HCT116 (cell line): ENCODE measurements at regions not wholly inside any gene's neighbourhood (a gene's known extent, or its start where the extent isn't known, plus 50 kb on each side); places are given as distances from the start of the nearest gene placed in this dataset.

Experiments
- ATAC-seq: fragments of 200-7000 bp; cut with Tn5 transposase; 2 replicates; pipeline ENCODE4 v1.9.1; 2020; ENCODE audit warnings: mild to moderate bottlenecking, moderate library complexity
- BruUV-seq: library from RNA; stranded (reverse); fragments of 400-500 nt; replicated peaks from 2 replicates; lab custom pipeline; 2021; lab: Mats Ljungman, UMichigan
- CTCF ChIA-PET: fragments of 300-600 bp; sonication (Branson Sonifier 250); formaldehyde crosslinking; loops from one replicate; lab custom pipeline; 2021; ENCODE audit warnings: antibody characterized with exemption; lab: Charles Lee
- POLR2A ChIA-PET: fragments of 300-600, 350-600 bp; sonication (Branson Sonifier 250); formaldehyde crosslinking; loops from one replicate; lab custom pipeline; 2021; ENCODE audit warnings: antibody characterized with exemption; lab: Charles Lee
- RAD21 ChIA-PET, 2 experiments: fragments of 300-600 bp; sonication (Branson Sonifier 250); formaldehyde crosslinking; loops; one replicate each; lab custom pipeline; 2023; ENCODE audit warnings: low total read pairs in 2 of 2; ENCODE audit not compliant: uncharacterized antibody in 2 of 2, unreplicated experiment in 2 of 2, low non-redundant PET in 1 of 2; lab: Charles Lee
- DNase-seq: peaks from one replicate; pipeline ENCODE4 v3.0.0-alpha.2; 2010; ENCODE audit warnings: low read depth, low spot score
- H2AFZ ChIP-seq: fragments of 200-600 bp; shearing (Covaris generic), sonication (generic); 2 replicates; pipeline ENCODE4 v1.6.1; 2017; ENCODE audit warnings: low read depth, mixed run types, mixed read lengths, antibody characterized with exemption, low read length; ENCODE audit not compliant: poor library complexity, severe bottlenecking
- H3K27ac ChIP-seq: 2 replicates; pipeline ENCODE4 v1.5.1; 2012; ENCODE audit warnings: low read depth, low read length
- H3K27me3 ChIP-seq: fragments of 200-600 bp; sonication (generic); 2 replicates; pipeline ENCODE4 v1.6.1; 2016; ENCODE audit warnings: mixed run types, low read length, mixed read lengths; ENCODE audit not compliant: insufficient read depth
- H3K36me3 ChIP-seq, 2 experiments: fragments of 200-500 bp in 1 of 2; fragments of 200-600 bp in 1 of 2; sonication (Bioruptor generic) in 1 of 2; sonication (generic) in 1 of 2; 2 replicates each; pipeline versions ENCODE4 v1.5.1 to v1.6.1; 2014 to 2016; ENCODE audit warnings: low read length in 2 of 2, inconsistent platforms in 1 of 2, mixed read lengths in 1 of 2, mixed run types in 1 of 2; ENCODE audit not compliant: insufficient read depth in 2 of 2, control insufficient read depth in 1 of 2
- H3K4me1 ChIP-seq, 2 experiments: fragments of 200-600 bp in 1 of 2; sonication (generic) in 1 of 2; 2 replicates each; pipeline versions ENCODE4 v1.5.1 to v1.6.1; 2012 to 2017; ENCODE audit warnings: low read length in 2 of 2, inconsistent platforms in 1 of 2, mild to moderate bottlenecking in 1 of 2, mixed read lengths in 1 of 2, mixed run types in 1 of 2, moderate library complexity in 1 of 2; ENCODE audit not compliant: insufficient read depth in 2 of 2, control insufficient read depth in 1 of 2
- H3K4me2 ChIP-seq: fragments of 200-600 bp; sonication (generic); 2 replicates; pipeline ENCODE4 v1.6.1; 2017; ENCODE audit warnings: mixed run types, low read length, mixed read lengths
- H3K4me3 ChIP-seq, 2 experiments: fragments of 200-600 bp in 1 of 2; sonication (generic) in 1 of 2; replicated peaks in 1 of 2; 2 replicates each; pipeline ENCODE4 v1.5.1; 2011 to 2016; ENCODE audit warnings: low read length in 2 of 2, control low read depth in 1 of 2, low read depth in 1 of 2, mild to moderate bottlenecking in 1 of 2, mixed read lengths in 1 of 2, mixed run types in 1 of 2
- H3K79me2 ChIP-seq: fragments of 200-600 bp; sonication (generic); 2 replicates; pipeline ENCODE4 v1.6.1; 2017; ENCODE audit warnings: mild to moderate bottlenecking, mixed run types, low read length, moderate library complexity, mixed read lengths; ENCODE audit not compliant: insufficient read depth
- H3K9ac ChIP-seq: fragments of 200-600 bp; sonication (generic); 2 replicates; pipeline ENCODE4 v1.6.1; 2016; ENCODE audit warnings: low read length, mixed read lengths
- H3K9me2 ChIP-seq: fragments of 200-600 bp; sonication (generic), shearing (Covaris generic); 2 replicates; pipeline ENCODE4 v1.6.1; 2017; ENCODE audit warnings: mixed run types, mild to moderate bottlenecking, moderate library complexity; ENCODE audit not compliant: insufficient read depth
- H3K9me3 ChIP-seq, 2 experiments: fragments of 200-500 bp in 1 of 2; fragments of 200-600 bp in 1 of 2; sonication (Bioruptor generic) in 1 of 2; sonication (generic) in 1 of 2; 2 replicates each; pipeline ENCODE4 v1.6.1; 2014 to 2017; ENCODE audit warnings: low read length in 2 of 2, mixed read lengths in 2 of 2, inconsistent platforms in 1 of 2, low read depth in 1 of 2, mild to moderate bottlenecking in 1 of 2, mixed run types in 1 of 2, moderate library complexity in 1 of 2; ENCODE audit not compliant: control insufficient read depth in 1 of 2, insufficient read depth in 1 of 2
- H4K20me1 ChIP-seq: fragments of 200-600 bp; sonication (generic), shearing (Covaris generic); 2 replicates; pipeline ENCODE4 v1.6.1; 2017; ENCODE audit warnings: mixed run types, mild to moderate bottlenecking, moderate library complexity; ENCODE audit not compliant: insufficient read depth
- CBX3 ChIP-seq: IDR thresholded peaks from 2 replicates; pipeline ENCODE4 v1.6.1; 2012; ENCODE audit warnings: low read depth
- CEBPB ChIP-seq: IDR thresholded peaks from 2 replicates; pipeline ENCODE4 v1.6.1; 2012; ENCODE audit warnings: low read depth
- ELF1 ChIP-seq: IDR thresholded peaks from 2 replicates; pipeline ENCODE4 v1.6.1; 2012; ENCODE audit warnings: low read depth, borderline replicate concordance
- EZH2 ChIP-seq: fragments of 200-600 bp; sonication (generic); IDR thresholded peaks from 2 replicates; pipeline ENCODE4 v1.6.1; 2017; ENCODE audit warnings: antibody characterized with exemption, mixed run types
- EZH2phosphoT487 ChIP-seq: fragments of 200-600 bp; IDR thresholded peaks from 2 replicates; pipeline ENCODE4 v1.6.1; 2018; ENCODE audit warnings: antibody characterized with exemption, borderline replicate concordance
- FOSL1 ChIP-seq: IDR thresholded peaks from 2 replicates; pipeline ENCODE4 v1.6.1; 2012; ENCODE audit warnings: low read depth
- POLR2A ChIP-seq: IDR thresholded peaks from 2 replicates; pipeline ENCODE4 v1.7.0; 2011; ENCODE audit warnings: borderline replicate concordance; ENCODE audit not compliant: insufficient read depth, insufficient read length; ENCODE audit errors: extremely low read depth
- POLR2AphosphoS5 ChIP-seq: IDR thresholded peaks from 2 replicates; pipeline ENCODE4 v1.6.1; 2011; ENCODE audit warnings: mild to moderate bottlenecking, low read depth, low read length, moderate library complexity
- RAD21 ChIP-seq: IDR thresholded peaks from 2 replicates; pipeline ENCODE4 v1.6.1; 2012; ENCODE audit warnings: low read depth, mild to moderate bottlenecking
- SIN3A ChIP-seq: IDR thresholded peaks from 2 replicates; pipeline ENCODE4 v1.6.1; 2012; ENCODE audit warnings: low read depth
- SP1 ChIP-seq: IDR thresholded peaks from 2 replicates; pipeline ENCODE4 v1.6.1; 2012; ENCODE audit warnings: low read depth
- SRF ChIP-seq: IDR thresholded peaks from 2 replicates; pipeline ENCODE4 v1.6.1; 2012; ENCODE audit warnings: low read depth
- TCF7L2 ChIP-seq: IDR thresholded peaks from 2 replicates; pipeline ENCODE4 v1.7.0; 2011; ENCODE audit warnings: borderline replicate concordance, inconsistent platforms; ENCODE audit not compliant: insufficient read depth, insufficient read length; ENCODE audit errors: extremely low read depth
- YY1 ChIP-seq: IDR thresholded peaks from 2 replicates; pipeline ENCODE4 v1.6.1; 2011; ENCODE audit warnings: low read length, low read depth, moderate library complexity, mild to moderate bottlenecking; ENCODE audit not compliant: insufficient replicate concordance; ENCODE audit errors: extremely low read depth
- ZFX ChIP-seq: fragments of 450-650 bp; IDR thresholded peaks from 2 replicates; pipeline ENCODE4 v1.6.1; 2017
- intact Hi-C: fragments of 100-400 bp; cut with micrococcal nuclease; formaldehyde crosslinking; loops from 2 replicates; pipeline ENCODE4 v1.10.0; 2022
- TF ChIP-seq, protein P1 (sequence below), 3 experiments: fragments of 200-600 bp in 1 of 3; sonication (generic) in 1 of 3; IDR thresholded peaks in 2 of 3; conservative IDR thresholded peaks in 1 of 3; 2 replicates each; pipeline ENCODE4 v1.5.1; 2012 to 2017; ENCODE audit warnings: low read depth in 2 of 3, low read length in 2 of 3, antibody characterized with exemption in 1 of 3, borderline replicate concordance in 1 of 3, control low read depth in 1 of 3, mild to moderate bottlenecking in 1 of 3, mixed read lengths in 1 of 3, mixed run types in 1 of 3, moderate library complexity in 1 of 3; ENCODE audit not compliant: insufficient read depth in 1 of 3
- TF ChIP-seq, protein P2 (sequence below): IDR thresholded peaks from 2 replicates; pipeline ENCODE4 v1.6.1; 2012
- TF ChIP-seq, protein P3 (sequence below): IDR thresholded peaks from 2 replicates; pipeline ENCODE4 v1.6.1; 2012
- TF ChIP-seq, protein P4 (sequence below): IDR thresholded peaks from 2 replicates; pipeline ENCODE4 v1.6.1; 2012; ENCODE audit warnings: low read depth
- TF ChIP-seq, protein P5 (sequence below): IDR thresholded peaks from 2 replicates; pipeline ENCODE4 v1.6.1; 2011; ENCODE audit warnings: mild to moderate bottlenecking, low read length, moderate library complexity; ENCODE audit not compliant: insufficient replicate concordance; ENCODE audit errors: extremely low read depth

DNA sequence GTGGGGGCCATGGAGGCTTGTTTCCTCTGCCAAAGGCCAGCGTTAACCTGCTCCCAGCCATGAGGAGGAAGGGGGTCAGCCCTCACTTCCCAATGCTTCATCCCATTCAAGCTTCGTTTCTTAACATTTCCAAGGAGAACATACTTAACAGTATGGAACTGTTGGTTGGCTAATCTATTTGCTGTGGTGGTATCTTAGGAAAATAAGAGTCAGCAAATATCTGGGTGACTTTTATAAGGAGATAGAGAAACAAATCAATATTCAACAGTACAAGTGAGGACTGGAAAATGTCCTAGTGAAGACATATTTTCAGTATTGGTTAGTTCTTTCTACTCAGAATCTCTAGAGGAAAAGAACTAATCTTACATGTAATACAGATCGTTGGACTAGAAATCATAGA, 223.8 kb upstream of the ARRDC4 start:
- Histone ChIP-seq H3K9me3 (no peaks in the 10 kb centered on the region; a peak in 1 of 4 replicates), H3K27me3 (no peaks in the 10 kb centered on the region), H4K20me1 (no peaks in the 10 kb centered on the region), H3K36me3 (no peaks in the 10 kb centered on the region), H3K4me2 (no peak overlapping the region), H3K4me1 (no peaks in the 10 kb centered on the region), H3K4me3 (no peak overlapping the region), H3K9ac (no peak overlapping the region), H2AFZ (no peak overlapping the region), H3K9me2 (no peaks in the 10 kb centered on the region), H3K79me2 (no peaks in the 10 kb centered on the region), H3K27ac (no peak overlapping the region)
- ChIA-PET POLR2A (no interaction called here), RAD21 (no interaction called here), CTCF (no interaction called here)
- no peak for ATAC-seq
- no TSS peak for BruUV-seq
- intact Hi-C loops: no loop called here
- no peak for TF ChIP-seq SIN3A
- TF ChIP-seq FOSL1: no peak
- no peak for TF ChIP-seq YY1
- TF ChIP-seq POLR2AphosphoS5: no peak
- TF ChIP-seq SP1: no peak
- TF ChIP-seq, protein P1, sequence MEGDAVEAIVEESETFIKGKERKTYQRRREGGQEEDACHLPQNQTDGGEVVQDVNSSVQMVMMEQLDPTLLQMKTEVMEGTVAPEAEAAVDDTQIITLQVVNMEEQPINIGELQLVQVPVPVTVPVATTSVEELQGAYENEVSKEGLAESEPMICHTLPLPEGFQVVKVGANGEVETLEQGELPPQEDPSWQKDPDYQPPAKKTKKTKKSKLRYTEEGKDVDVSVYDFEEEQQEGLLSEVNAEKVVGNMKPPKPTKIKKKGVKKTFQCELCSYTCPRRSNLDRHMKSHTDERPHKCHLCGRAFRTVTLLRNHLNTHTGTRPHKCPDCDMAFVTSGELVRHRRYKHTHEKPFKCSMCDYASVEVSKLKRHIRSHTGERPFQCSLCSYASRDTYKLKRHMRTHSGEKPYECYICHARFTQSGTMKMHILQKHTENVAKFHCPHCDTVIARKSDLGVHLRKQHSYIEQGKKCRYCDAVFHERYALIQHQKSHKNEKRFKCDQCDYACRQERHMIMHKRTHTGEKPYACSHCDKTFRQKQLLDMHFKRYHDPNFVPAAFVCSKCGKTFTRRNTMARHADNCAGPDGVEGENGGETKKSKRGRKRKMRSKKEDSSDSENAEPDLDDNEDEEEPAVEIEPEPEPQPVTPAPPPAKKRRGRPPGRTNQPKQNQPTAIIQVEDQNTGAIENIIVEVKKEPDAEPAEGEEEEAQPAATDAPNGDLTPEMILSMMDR (IDR thresholded peaks at IDR 0.05 in 2 of 3, conservative IDR thresholded peaks at IDR 0.05 in 1 of 3; ENCODE audit: borderline replicate concordance in 1 of 3, insufficient read depth in 1 of 3, low read depth in 2 of 3, low read length in 2 of 3): no peak
- no peak for TF ChIP-seq CBX3
- TF ChIP-seq EZH2phosphoT487: no peak
- no peak for TF ChIP-seq SRF
- no peak for TF ChIP-seq ZFX
- TF ChIP-seq, protein P2, sequence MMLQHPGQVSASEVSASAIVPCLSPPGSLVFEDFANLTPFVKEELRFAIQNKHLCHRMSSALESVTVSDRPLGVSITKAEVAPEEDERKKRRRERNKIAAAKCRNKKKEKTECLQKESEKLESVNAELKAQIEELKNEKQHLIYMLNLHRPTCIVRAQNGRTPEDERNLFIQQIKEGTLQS: no peak
- TF ChIP-seq POLR2A: no peak
- no peak for TF ChIP-seq EZH2
- TF ChIP-seq, protein P3, sequence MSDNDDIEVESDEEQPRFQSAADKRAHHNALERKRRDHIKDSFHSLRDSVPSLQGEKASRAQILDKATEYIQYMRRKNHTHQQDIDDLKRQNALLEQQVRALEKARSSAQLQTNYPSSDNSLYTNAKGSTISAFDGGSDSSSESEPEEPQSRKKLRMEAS: no peak
- no peak for TF ChIP-seq CEBPB
- no peak for TF ChIP-seq TCF7L2
- TF ChIP-seq, protein P4, sequence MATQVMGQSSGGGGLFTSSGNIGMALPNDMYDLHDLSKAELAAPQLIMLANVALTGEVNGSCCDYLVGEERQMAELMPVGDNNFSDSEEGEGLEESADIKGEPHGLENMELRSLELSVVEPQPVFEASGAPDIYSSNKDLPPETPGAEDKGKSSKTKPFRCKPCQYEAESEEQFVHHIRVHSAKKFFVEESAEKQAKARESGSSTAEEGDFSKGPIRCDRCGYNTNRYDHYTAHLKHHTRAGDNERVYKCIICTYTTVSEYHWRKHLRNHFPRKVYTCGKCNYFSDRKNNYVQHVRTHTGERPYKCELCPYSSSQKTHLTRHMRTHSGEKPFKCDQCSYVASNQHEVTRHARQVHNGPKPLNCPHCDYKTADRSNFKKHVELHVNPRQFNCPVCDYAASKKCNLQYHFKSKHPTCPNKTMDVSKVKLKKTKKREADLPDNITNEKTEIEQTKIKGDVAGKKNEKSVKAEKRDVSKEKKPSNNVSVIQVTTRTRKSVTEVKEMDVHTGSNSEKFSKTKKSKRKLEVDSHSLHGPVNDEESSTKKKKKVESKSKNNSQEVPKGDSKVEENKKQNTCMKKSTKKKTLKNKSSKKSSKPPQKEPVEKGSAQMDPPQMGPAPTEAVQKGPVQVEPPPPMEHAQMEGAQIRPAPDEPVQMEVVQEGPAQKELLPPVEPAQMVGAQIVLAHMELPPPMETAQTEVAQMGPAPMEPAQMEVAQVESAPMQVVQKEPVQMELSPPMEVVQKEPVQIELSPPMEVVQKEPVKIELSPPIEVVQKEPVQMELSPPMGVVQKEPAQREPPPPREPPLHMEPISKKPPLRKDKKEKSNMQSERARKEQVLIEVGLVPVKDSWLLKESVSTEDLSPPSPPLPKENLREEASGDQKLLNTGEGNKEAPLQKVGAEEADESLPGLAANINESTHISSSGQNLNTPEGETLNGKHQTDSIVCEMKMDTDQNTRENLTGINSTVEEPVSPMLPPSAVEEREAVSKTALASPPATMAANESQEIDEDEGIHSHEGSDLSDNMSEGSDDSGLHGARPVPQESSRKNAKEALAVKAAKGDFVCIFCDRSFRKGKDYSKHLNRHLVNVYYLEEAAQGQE: no peak
- TF ChIP-seq RAD21: no peak
- no peak for TF ChIP-seq ELF1
- TF ChIP-seq, protein P5, sequence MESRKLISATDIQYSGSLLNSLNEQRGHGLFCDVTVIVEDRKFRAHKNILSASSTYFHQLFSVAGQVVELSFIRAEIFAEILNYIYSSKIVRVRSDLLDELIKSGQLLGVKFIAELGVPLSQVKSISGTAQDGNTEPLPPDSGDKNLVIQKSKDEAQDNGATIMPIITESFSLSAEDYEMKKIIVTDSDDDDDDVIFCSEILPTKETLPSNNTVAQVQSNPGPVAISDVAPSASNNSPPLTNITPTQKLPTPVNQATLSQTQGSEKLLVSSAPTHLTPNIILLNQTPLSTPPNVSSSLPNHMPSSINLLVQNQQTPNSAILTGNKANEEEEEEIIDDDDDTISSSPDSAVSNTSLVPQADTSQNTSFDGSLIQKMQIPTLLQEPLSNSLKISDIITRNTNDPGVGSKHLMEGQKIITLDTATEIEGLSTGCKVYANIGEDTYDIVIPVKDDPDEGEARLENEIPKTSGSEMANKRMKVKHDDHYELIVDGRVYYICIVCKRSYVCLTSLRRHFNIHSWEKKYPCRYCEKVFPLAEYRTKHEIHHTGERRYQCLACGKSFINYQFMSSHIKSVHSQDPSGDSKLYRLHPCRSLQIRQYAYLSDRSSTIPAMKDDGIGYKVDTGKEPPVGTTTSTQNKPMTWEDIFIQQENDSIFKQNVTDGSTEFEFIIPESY: no peak
- no peak for DNase-seq
